ENCODE measurements at regions not wholly inside any gene's neighbourhood (a gene's known extent, or its start where the extent isn't known, plus 50 kb on each side); places are given as distances from the start of the nearest gene placed in this dataset.

- Mint-ChIP-seq H3K4me1 (no peaks in the 10 kb centered on the region), H3K4me3 (no peak overlapping the region), H3K27ac (no peak overlapping the region), H3K9me3 (ENCODE audit: insufficient read depth) (no peaks in the 10 kb centered on the region), H3K27me3 (no peaks in the 10 kb centered on the region)
- Histone ChIP-seq H2AFZ (ENCODE audit: insufficient read depth, low read depth, low read length, poor library complexity, severe bottlenecking) (no peak overlapping the region), H3K36me3 (replicated peaks in 1 of 2; ENCODE audit: control extremely low read depth in 1 of 2, control insufficient read depth in 1 of 2, extremely low read depth in 1 of 2, insufficient read depth in 2 of 2, low read length in 1 of 2) (no peaks in the 10 kb centered on the region), H4K20me1 (ENCODE audit: control insufficient read depth, insufficient read depth, low read length, poor library complexity, severe bottlenecking) (no peaks in the 10 kb centered on the region), H3K79me2 (ENCODE audit: control insufficient read depth, insufficient read depth, low read length) (no peaks in the 10 kb centered on the region), H3K9ac (ENCODE audit: low read length) (no peak overlapping the region), H3K4me2 (replicated peaks; ENCODE audit: low read depth, low read length, poor library complexity, severe bottlenecking) (no peak overlapping the region), H3K4me1 (ENCODE audit: control insufficient read depth in 2 of 2, insufficient read depth in 2 of 2, low read length in 2 of 2) (no peaks in the 10 kb centered on the region), H3K27me3 (replicated peaks in 1 of 4; ENCODE audit: control extremely low read depth in 1 of 4, control insufficient read depth in 3 of 4, insufficient read depth in 4 of 4, low read length in 3 of 4) (no peaks in the 10 kb centered on the region), H3K4me3 (ENCODE audit: control extremely low read depth in 1 of 5, extremely low read depth in 1 of 5, insufficient read depth in 1 of 5, low read depth in 2 of 5, low read length in 4 of 5) (no peak overlapping the region), H3K27ac (ENCODE audit: low read length in 2 of 2) (no peak overlapping the region), H3K9me3 (ENCODE audit: control extremely low read depth in 1 of 3, control insufficient read depth in 2 of 3, insufficient read depth in 1 of 3, low read length in 2 of 3) (peaks cover 0 to 8% (median 0%) of the 10 kb centered on the region in 3 donors)
- intact Hi-C loops (cut with micrococcal nuclease): no loop called here
- ATAC-seq (ENCODE audit: low read depth): no peak
- POLR2A ChIA-PET: no interaction called here
- WGBS (ENCODE audit: insufficient coverage): no CpG with 5 or more reads among the region's 1 CpG
- no peak for DNase-seq
- TF ChIP-seq, protein P1, sequence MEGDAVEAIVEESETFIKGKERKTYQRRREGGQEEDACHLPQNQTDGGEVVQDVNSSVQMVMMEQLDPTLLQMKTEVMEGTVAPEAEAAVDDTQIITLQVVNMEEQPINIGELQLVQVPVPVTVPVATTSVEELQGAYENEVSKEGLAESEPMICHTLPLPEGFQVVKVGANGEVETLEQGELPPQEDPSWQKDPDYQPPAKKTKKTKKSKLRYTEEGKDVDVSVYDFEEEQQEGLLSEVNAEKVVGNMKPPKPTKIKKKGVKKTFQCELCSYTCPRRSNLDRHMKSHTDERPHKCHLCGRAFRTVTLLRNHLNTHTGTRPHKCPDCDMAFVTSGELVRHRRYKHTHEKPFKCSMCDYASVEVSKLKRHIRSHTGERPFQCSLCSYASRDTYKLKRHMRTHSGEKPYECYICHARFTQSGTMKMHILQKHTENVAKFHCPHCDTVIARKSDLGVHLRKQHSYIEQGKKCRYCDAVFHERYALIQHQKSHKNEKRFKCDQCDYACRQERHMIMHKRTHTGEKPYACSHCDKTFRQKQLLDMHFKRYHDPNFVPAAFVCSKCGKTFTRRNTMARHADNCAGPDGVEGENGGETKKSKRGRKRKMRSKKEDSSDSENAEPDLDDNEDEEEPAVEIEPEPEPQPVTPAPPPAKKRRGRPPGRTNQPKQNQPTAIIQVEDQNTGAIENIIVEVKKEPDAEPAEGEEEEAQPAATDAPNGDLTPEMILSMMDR (IDR thresholded peaks at IDR 0.05): no peak
- no peak for TF ChIP-seq EZH2 (IDR thresholded peaks at IDR 0.05; ENCODE audit: borderline replicate concordance, insufficient read depth, low read depth, low read length, poor library complexity, severe bottlenecking)
- CTCF ChIA-PET: no interaction called here
Observed at GRCh38 chr9:82581516-82581915, 481.4 kb downstream of the RASEF start.

GRCh38 chr9:82581935-82582334, 481.0 kb downstream of the RASEF start:
- Histone ChIP-seq H4K20me1 (ENCODE audit: control insufficient read depth, insufficient read depth, low read length, poor library complexity, severe bottlenecking) (no peaks in the 10 kb centered on the region), H3K9ac (ENCODE audit: low read length) (no peak overlapping the region), H3K9me3 (ENCODE audit: control extremely low read depth in 1 of 3, control insufficient read depth in 2 of 3, insufficient read depth in 1 of 3, low read length in 2 of 3) (peaks cover 0 to 8% (median 0%) of the 10 kb centered on the region in 3 donors), H3K4me1 (ENCODE audit: control insufficient read depth in 2 of 2, insufficient read depth in 2 of 2, low read length in 2 of 2) (no peaks in the 10 kb centered on the region), H3K79me2 (ENCODE audit: control insufficient read depth, insufficient read depth, low read length) (no peaks in the 10 kb centered on the region), H3K4me2 (replicated peaks; ENCODE audit: low read depth, low read length, poor library complexity, severe bottlenecking) (no peak overlapping the region), H2AFZ (ENCODE audit: insufficient read depth, low read depth, low read length, poor library complexity, severe bottlenecking) (no peak overlapping the region), H3K36me3 (replicated peaks in 1 of 2; ENCODE audit: control extremely low read depth in 1 of 2, control insufficient read depth in 1 of 2, extremely low read depth in 1 of 2, insufficient read depth in 2 of 2, low read length in 1 of 2) (no peaks in the 10 kb centered on the region), H3K4me3 (ENCODE audit: control extremely low read depth in 1 of 5, extremely low read depth in 1 of 5, insufficient read depth in 1 of 5, low read depth in 2 of 5, low read length in 4 of 5) (no peak overlapping the region), H3K27me3 (replicated peaks in 1 of 4; ENCODE audit: control extremely low read depth in 1 of 4, control insufficient read depth in 3 of 4, insufficient read depth in 4 of 4, low read length in 3 of 4) (no peaks in the 10 kb centered on the region), H3K27ac (ENCODE audit: low read length in 2 of 2) (no peak overlapping the region)
- intact Hi-C loops (cut with micrococcal nuclease): no loop called here
- no peaks in the 10 kb centered on the region for H3K4me1 Mint-ChIP-seq
- no peak for DNase-seq
- no peak for ATAC-seq (ENCODE audit: low read depth)
- TF ChIP-seq EZH2 (IDR thresholded peaks at IDR 0.05; ENCODE audit: borderline replicate concordance, insufficient read depth, low read depth, low read length, poor library complexity, severe bottlenecking): no peak
- TF ChIP-seq, protein P1 (IDR thresholded peaks at IDR 0.05): no peak
- no peak overlapping the region for H3K4me3 Mint-ChIP-seq
- H3K27me3 Mint-ChIP-seq: no peaks in the 10 kb centered on the region
- CTCF ChIA-PET: no interaction called here
- POLR2A ChIA-PET: no interaction called here
- no peak overlapping the region for H3K27ac Mint-ChIP-seq
- 100% methylated on average over 2 of the region's 5 CpGs for WGBS (ENCODE audit: insufficient coverage)
- H3K9me3 Mint-ChIP-seq (ENCODE audit: insufficient read depth): no peaks in the 10 kb centered on the region
